ENCODE measurements at regions not wholly inside any gene's neighbourhood (a gene's known extent, or its start where the extent isn't known, plus 50 kb on each side); places are given as distances from the start of the nearest gene placed in this dataset.

DNA sequence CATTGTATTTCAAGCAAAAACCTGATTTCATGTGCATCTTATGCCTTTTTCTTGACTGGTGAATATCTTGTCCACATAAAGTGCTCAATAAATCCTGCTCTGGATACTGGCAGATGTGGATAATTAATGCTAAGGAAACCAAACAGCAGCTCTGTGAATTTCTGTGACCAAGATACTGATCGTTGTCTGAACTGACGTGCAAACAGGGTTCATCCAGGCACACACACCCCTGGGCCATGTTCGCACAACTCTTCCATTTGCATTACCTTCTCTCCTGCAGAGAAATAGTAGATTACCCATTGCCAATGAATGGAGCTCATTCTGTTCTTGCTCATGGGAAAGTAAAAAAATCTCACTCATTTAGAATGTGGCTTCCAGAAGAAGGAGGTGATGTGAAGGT lies 316.2 kb upstream of the TRIB2 start:
- TF ChIP-seq MYC (IDR thresholded peaks at IDR 0.05; ENCODE audit: low read depth, low read length) (no peak), CTCF (IDR thresholded peaks at IDR 0.05; ENCODE audit: low read depth, low read length) (no peak), POLR2A (IDR thresholded peaks at IDR 0.05; ENCODE audit: extremely low read depth, insufficient read length) (no peak)
- TF ChIP-seq, protein P1, sequence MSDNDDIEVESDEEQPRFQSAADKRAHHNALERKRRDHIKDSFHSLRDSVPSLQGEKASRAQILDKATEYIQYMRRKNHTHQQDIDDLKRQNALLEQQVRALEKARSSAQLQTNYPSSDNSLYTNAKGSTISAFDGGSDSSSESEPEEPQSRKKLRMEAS (IDR thresholded peaks at IDR 0.05; ENCODE audit: low read depth, low read length) = no peak
